ENCODE measurements at regions not wholly inside any gene's neighbourhood (a gene's known extent, or its start where the extent isn't known, plus 50 kb on each side); places are given as distances from the start of the nearest gene placed in this dataset.

- no peak for TF ChIP-seq CTCF (conservative IDR thresholded peaks at IDR 0.05)
- no peak overlapping the region for H3K27ac ChIP-seq
Observed at GRCh38 chr11:95363164-95363563, 132.2 kb upstream of the SESN3 start.

- H3K27ac ChIP-seq: no peak overlapping the region
- TF ChIP-seq CTCF (conservative IDR thresholded peaks at IDR 0.05): no peak
Observed at GRCh38 chr11:95361180-95361579, 130.2 kb upstream of the SESN3 start.

GRCh38 chr11:95360377-95361075 is 129.5 kb upstream of the SESN3 start:
- H3K27ac ChIP-seq: no peak overlapping the region

GRCh38 chr11:95359756-95360155 is 128.8 kb upstream of the SESN3 start:
- no peak overlapping the region for H3K27ac ChIP-seq
- TF ChIP-seq CTCF (conservative IDR thresholded peaks at IDR 0.05): no peak

More at GRCh38 chr11:95360377-95361075, 129.5 kb upstream of the SESN3 start:
- no peak for TF ChIP-seq CTCF (conservative IDR thresholded peaks at IDR 0.05)

GRCh38 chr11:95359341-95359663 is 128.3 kb upstream of the SESN3 start:
- no peak for TF ChIP-seq CTCF (conservative IDR thresholded peaks at IDR 0.05)
- no peak overlapping the region for H3K27ac ChIP-seq

- H3K27ac ChIP-seq: no peak overlapping the region
- no peak for TF ChIP-seq CTCF (conservative IDR thresholded peaks at IDR 0.05)
Observed at GRCh38 chr11:95358511-95359340, 127.7 kb upstream of the SESN3 start.

- H3K27ac ChIP-seq: no peak overlapping the region
- no peak for TF ChIP-seq CTCF (conservative IDR thresholded peaks at IDR 0.05)
Observed at GRCh38 chr11:95354304-95354703, 123.3 kb upstream of the SESN3 start.

All from VCaP (cell line).